GM21447 (cell line): ENCODE measurements at regions not wholly inside any gene's neighbourhood (a gene's known extent, or its start where the extent isn't known, plus 50 kb on each side); places are given as distances from the start of the nearest gene placed in this dataset.

Experiments
- ATAC-seq: cut with Tn5 transposase; IDR thresholded peaks from one replicate; pipeline ENCODE4 v1.9.1; 2021; ENCODE audit not compliant: unreplicated experiment

DNA sequence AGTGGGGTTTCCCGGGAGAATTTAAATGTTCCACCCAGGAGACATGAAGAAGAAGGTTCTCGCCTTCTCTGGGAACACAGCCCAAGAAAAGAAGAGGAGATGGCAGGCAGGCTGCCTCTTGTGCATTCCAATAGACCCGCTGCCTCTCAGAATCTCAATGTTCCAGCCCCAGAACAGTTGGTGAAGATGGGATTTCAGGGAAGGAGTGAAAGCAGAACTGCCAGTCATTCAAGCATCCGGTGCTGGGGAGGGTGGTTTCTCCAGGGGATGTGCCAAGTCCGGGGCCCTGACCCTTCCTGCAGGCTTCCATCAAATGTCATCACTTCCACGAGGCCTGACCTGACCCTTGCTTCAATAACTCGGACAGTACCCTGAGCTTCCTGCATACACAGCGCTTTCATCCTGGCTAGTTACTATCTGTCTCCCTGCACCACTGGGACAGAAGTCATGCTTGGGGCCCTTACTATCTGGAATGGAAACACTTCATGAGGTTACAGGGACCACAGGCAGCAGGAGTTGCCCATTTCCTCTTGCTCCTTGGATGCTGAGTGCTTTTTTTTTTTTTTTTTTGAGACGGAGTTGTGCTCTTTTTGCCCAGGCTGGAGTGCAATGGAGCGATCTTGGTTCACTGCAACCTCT, 386.6 kb upstream of the POU3F1 start:
- no peak for ATAC-seq

DNA sequence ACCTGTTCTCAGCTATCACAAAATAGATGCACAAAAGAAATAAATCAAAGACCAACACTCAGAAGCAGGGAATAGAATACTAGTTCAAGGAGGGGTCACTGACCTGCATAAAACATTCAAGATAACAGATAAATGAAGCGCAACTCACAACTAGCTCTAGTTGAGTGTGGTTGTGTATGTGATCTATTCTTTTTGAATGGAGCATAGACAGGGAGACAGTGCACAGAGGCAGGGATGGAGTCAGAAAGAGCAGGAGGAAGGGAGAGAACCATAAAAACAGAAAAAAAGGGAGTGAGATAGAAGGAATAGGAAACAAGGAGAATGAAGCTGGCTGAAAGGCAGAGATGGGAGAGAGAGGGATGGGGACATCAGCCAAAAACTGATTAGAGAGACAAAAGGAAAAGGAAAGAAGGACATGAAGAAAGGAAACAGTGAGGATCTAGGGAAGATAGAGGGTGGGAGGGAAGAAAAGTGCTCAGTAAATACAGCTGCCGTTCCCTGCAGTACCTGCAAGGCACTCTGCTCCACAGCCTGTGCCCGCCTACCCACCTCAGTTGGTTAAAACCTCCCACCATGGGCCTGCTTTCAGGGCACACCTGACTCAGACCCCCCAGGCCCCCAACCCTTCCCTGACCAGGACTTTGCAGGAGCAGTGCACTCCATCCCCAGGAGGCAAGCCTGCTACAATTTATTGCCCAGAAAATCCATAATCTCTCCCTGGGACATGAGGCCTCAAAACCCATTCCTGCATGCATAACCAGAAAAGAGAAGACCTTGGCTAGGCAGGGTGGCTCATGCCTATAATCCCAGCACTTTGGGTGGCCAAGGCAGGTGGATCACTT, 385.2 kb upstream of the POU3F1 start:
- ATAC-seq: no peak

DNA sequence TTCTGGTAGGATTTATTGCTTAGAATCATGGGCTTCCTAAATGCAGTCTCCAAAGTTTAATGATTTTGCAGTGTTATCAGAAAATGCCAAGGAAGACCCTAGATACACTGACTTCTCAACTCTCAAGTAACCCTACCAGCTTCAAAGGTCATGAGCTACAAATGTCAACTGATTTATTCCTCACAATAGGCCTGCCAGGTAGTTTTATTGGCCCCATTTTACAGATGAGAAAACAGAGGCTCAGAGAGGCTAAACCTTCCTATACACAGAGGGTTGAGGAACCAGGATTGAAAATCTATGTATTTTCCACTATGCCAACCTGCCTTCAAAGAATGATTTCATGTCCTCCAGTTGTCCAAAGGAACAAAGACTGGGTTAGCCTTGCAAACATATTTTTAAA, 384.4 kb upstream of the POU3F1 start:
- ATAC-seq: no peak

- ATAC-seq: no peak
Measured at GRCh38 chr1:38424677-38425076, 378.1 kb upstream of the POU3F1 start.

DNA sequence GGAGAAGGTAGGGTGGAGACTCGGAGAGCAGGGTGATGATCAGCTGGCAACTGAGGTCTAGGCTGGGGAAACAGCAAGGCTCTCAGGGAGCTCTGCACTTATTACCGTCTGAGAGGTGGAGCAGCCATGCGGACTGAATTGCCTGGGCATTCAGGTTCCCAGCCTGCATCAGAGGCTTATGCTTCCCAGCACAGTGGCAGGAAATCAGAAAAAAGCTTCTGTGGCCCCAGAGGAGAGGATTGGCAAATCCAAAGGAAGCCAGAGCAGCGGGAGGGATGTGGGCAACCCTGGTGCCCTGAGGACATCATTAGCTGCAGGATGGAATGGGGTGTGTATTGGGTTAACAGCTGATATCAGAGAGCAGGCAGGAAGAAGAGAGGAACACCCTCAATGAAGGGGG, 374.1 kb upstream of the POU3F1 start:
- ATAC-seq: no peak

DNA sequence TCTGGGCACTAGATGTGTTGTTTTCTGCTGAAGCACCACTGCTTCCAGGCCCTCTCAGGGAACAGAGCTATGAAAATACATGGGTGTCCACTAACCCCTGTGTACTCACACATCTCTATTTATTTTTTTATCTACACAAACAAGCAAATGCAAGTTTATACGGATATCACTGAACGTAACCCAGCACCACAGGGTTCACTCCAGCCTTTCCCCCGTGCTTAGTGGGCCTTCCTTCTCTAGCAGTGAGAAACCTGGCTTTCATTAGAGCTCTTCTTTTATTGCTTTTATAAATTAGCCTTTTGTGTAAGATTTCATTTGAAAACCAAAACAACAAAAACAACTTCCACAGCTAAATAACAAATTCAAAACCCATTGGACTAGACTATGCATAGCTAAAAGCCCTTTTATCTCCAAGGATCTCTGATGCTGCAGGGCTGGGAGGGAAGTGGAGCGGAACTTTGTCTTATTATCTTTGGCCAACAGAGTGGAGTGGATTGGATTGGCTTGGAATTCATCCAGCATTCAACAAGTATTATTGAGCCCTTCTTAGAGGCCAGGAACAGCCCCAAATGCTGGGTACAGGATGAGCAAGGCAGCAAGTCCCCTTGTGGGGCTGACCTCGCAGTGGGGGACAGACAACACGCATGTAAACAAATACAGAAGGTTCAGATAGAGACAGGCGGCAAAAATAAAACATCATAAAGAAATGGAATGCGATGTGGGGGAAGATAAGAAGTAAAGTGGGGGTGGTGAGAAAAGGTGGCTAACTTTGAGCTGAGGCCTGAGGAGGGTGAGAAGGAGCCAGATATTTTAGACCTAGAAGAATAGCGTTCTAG, 371.8 kb upstream of the POU3F1 start:
- no peak for ATAC-seq

DNA sequence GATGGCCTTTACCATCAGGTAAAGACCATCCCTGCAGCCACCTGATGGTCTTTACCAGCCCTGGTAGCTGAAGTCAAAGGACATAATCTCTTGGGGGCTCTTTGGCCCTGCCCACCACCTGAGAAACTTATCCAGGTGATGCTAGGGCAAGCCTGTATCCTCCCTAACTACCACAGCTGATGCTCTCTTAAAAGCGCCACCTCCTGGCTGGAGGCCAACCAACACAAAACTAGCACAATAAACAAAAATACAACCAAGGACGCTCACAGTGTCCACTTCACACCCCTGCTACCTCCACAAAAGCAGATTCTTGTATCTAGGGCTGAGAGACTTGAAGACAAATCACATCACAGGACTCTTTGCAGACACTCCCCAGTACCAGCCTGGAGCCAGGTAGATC, 357.1 kb upstream of the POU3F1 start:
- no peak for ATAC-seq

DNA sequence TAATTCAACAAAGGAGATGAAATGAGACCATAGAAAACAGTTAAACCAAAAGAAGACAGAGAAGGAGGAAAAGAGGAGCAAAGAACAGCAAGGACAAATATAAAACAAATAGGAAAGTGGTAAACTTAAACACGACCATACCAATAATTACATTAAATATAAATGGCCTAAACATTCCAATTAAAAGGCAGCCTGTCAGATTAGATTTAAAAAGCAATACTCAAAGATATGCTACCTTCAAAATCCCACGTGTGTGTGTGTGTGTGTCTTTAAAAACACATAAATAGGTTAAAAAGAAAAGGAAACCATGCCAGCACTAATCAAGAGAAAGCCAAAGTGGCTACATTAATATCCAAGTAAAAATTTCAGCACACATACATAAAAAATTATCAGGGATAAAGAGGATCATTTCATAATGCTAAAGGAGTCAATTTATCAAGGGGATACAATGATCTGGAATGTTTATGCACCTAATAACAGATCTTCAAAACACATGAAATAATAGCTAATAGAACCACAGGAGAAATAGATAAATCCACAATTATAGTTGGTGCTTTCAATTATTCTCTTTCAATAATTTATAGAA, 355.7 kb upstream of the POU3F1 start:
- no peak for ATAC-seq

DNA sequence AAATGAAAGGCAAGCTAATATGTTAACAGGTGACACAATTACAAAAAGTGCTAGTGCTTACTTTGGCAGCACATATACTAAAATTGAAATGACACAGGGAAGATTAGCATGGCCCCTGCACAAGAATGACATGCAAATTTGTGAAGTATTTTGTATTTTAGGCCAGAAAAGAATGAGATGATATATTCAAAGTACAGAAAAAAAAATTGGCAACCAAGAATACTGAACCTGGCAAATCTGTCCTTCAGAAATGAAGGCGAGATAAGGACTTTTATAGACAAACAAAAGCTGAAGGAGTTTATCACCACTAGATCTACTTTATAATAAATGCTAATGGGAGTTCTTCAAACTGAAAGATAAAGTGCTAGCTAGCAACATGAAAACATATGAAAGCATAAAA, 350.0 kb upstream of the POU3F1 start:
- no peak for ATAC-seq

DNA sequence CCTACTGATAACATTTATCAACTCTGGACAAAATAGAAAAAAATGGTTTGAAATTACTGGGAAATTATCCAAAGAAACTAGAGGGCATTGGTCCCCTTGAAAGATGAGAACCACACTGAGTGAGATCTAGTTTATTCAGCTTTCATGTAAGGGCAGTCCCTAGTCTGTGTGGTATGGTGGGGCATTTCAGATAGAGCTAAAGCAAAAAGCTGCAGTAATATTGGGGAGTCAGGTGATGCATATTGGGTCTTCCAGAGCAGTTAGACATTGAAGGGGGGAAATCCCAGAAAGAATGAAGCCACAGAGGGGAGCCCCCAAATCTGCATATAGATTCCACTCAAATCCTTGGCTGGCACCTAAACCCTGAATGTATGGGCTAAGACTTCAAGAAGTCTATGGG, 347.7 kb upstream of the POU3F1 start:
- ATAC-seq: no peak

DNA sequence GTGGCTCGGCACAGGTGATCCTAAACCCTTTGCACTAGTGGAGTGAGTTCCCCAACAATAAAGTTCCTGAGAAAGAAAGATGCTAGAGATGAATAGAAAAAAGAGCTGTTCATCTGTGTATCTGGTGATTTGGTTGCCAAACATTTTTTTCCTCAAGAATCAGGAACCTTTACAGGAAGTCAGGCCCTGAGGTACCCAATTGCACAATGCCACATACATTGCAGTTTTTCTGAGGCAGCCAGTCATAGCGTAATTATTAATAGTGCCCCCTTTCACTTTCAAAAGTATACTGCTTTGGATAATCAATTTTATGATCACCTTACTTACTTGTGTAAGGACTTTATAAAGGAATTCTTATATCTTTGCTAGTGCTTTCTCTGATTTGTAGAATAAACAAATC, 346.3 kb upstream of the POU3F1 start:
- no peak for ATAC-seq

DNA sequence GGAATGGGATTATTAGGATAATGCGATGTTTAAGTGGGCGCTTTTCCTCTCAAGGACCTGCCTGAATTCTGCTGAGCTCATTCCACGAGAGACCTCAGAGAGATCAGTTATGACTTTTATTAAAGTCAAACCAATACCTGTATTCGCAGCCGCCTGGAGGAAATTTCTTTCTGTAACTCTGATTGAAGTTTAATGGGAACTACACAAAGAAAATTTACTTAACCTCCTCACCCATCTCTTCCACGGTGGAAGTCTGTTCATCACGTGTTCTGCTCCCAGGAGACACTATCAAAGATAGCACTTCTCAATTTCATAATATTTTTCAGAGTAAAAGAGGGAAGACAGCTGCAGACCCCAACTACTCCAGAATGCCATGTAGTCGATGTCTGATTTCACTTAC, 334.7 kb upstream of the POU3F1 start:
- ATAC-seq: no peak

GRCh38 chr1:38376577-38376976, 330.0 kb upstream of the POU3F1 start:
- no peak for ATAC-seq

GRCh38 chr1:38375035-38375434, 328.4 kb upstream of the POU3F1 start:
- no peak for ATAC-seq

- ATAC-seq: no peak
Measured at GRCh38 chr1:38371505-38371844, 324.9 kb upstream of the POU3F1 start.

DNA sequence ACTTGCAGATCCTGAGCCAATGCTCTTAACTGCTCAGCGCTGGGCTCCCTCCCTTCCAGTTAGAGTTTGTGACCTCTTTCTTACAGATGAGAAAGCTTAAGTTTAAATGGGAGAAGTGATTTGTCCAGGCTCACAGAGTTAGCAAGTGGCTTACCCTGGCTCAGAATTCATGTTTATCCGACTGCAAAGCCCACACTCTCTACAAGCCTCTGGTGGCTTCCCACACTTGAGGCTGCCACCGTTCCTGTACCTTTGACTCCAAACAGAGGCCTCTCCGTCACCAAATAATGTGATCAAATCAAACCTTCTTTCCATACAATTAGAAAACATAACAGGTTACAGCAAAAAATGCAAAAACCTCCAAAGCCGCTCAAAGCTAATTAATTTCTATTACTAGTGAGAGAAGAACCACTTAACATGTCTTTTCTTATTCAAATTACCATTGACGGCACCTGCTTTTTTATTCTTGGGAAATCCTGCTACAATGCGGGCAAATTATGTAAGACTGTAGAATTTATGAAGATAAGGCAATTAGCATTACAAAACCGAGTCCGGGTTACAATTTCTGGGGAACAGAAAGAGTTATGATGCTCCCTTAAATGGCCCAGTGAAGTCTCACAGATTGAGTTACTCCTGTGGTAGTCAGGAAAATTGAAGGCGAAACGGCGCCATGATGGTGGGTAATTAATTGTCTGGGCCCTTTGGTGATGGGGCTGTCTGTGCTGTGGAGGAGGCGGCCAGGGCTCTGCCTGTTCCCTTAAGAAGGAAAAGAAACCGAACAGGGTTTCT, 324.3 kb upstream of the POU3F1 start:
- ATAC-seq: no peak

DNA sequence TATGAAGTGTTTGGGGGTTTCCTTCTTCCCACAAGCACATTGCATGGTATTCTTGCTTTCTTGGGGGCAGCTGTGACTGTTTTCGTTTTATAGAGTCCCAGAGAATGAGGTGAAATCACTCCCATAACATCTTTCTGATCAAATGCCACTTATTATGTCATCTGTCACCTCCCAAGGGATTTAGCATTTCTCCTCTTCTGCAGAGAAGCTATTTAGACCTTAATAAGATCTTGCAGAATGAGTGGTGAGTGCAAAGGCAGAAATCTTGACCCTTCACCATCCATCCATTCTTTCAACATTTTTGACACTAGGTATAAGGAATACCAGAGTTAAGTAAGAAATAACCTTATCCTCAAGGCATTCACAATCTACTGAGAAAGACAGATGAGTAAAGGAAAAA, 318.6 kb upstream of the POU3F1 start:
- ATAC-seq: no peak

DNA sequence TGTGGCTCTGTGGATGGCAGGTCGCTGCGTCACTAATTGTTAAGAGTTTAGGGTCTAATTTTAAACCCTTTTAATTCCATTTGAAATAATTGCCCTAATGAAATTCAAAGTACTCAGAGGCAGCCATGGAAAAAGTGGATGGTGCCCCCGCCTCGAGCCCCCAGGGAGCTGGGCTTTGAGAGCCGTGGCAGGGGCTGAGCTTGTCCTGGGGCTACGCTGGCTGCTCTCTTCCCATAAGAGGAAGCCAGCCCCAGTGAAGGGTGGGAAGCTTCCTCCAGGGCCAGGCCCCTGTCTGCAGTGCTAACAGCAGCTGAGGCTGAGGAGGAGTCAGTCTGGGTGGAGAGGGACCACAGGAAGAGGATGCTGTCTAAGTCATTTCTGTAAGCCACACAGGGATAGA, 315.0 kb upstream of the POU3F1 start:
- no peak for ATAC-seq

DNA sequence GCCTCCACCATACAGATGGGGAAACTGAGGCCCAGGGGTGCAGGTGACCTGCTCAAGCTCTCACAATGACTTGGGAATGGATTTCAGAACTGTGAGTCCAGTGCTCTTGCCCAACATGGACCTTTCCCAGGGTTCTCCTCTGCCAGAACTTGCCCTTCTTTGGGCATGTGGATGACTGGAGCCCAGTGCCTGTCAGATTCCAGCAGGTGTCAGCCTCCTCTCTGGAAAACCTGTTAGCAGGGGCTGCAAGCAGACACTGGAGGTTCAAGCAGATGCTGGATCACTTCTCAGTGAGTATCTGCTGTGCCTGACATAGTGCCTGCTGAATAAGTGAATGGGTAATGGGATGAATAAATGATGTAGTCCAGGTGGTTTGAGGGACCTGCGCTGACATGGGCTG, 314.2 kb upstream of the POU3F1 start:
- ATAC-seq: no peak

DNA sequence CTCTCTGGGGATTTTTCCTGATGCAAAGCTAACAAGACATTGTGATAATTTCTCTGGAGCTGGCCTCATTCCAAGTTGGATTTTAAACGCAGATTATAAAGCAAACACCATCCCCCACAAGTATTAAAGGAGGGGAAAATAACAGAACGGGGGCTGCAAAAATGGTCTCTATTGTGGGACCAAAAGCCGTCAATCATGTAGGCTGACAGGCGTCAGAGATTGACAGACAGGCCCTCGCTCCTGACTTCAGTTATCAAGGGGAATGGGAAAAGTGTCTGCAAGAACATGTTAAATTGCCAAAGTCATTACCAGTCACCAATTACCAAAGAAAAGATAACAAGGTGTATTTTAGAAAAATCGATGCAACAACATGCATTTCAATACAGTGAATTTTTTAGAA, 307.4 kb upstream of the POU3F1 start:
- no peak for ATAC-seq

DNA sequence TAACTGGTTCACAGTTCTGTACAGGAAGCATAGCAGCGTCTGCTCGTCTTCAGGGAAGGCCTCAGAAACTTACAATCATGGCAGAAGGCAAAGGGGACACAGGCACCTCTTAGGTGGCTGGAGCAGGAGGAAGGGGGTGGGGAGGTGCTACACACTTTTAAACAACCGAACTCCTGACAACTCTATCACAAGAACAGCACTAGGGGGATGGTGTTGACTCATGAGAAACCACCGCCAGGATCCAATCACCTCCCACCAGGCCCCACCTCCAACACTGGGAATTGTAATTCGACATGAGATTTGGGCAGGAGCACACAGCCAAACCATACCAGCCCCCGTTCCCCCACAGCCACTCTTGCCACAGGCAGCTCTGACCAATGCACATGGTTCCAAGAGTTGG, 306.3 kb upstream of the POU3F1 start:
- ATAC-seq: no peak
